Loucy (cell line): ENCODE measurements at regions not wholly inside any gene's neighbourhood (a gene's known extent, or its start where the extent isn't known, plus 50 kb on each side); places are given as distances from the start of the nearest gene placed in this dataset.
A peak's percentile ranks its signal among the peaks of the same experiment; 100 is the strongest.

Experiments used
- H2AFZ ChIP-seq: fragments of 200-600 bp; sonication (generic); 2 replicates; pipeline ENCODE4 v1.6.0; 2016; ENCODE audit warnings: antibody characterized with exemption, mild to moderate bottlenecking, low read length, moderate library complexity
- H3F3A ChIP-seq: fragments of 200-600 bp; 2 replicates; pipeline ENCODE4 v1.6.0; 2016; ENCODE audit warnings: antibody characterized with exemption, low read depth, mild to moderate bottlenecking
- H3K27me3 ChIP-seq: fragments of 200-600 bp; sonication (generic); 2 replicates; pipeline ENCODE4 v1.6.1; 2014; ENCODE audit warnings: low read length, mild to moderate bottlenecking; ENCODE audit not compliant: insufficient read depth, poor library complexity, severe bottlenecking
- H3K36me3 ChIP-seq: fragments of 200-600 bp; sonication (generic); 2 replicates; pipeline ENCODE4 v1.6.1; 2016; ENCODE audit warnings: low read length; ENCODE audit not compliant: insufficient read depth
- H3K4me1 ChIP-seq: fragments of 200-600 bp; sonication (generic); 2 replicates; pipeline ENCODE4 v1.5.1; 2014; ENCODE audit warnings: low read length, mild to moderate bottlenecking; ENCODE audit not compliant: insufficient read depth, poor library complexity, severe bottlenecking
- H3K4me2 ChIP-seq: fragments of 200-600 bp; sonication (generic); 2 replicates; pipeline ENCODE4 v1.6.0; 2014; ENCODE audit warnings: antibody characterized with exemption, low read length, low read depth, mild to moderate bottlenecking; ENCODE audit not compliant: poor library complexity, severe bottlenecking
- H3K4me3 ChIP-seq: fragments of 200-600 bp; sonication (generic); 2 replicates; pipeline ENCODE4 v1.5.1; 2014; ENCODE audit warnings: low read length, mild to moderate bottlenecking, mixed read lengths; ENCODE audit not compliant: poor library complexity, severe bottlenecking
- H3K79me2 ChIP-seq: fragments of 200-600 bp; sonication (generic); 2 replicates; pipeline ENCODE4 v1.6.1; 2014; ENCODE audit warnings: low read length; ENCODE audit not compliant: insufficient read depth
- H3K9ac ChIP-seq: fragments of 200-600 bp; sonication (generic); 2 replicates; pipeline ENCODE4 v1.6.0; 2014; ENCODE audit warnings: mild to moderate bottlenecking, low read depth, low read length, moderate library complexity; ENCODE audit not compliant: poor library complexity, severe bottlenecking
- H3K9me2 ChIP-seq: fragments of 200-600 bp; sonication (generic); replicated peaks from 2 replicates; pipeline ENCODE4 v1.6.1; 2016; ENCODE audit warnings: low read depth, low read length, mixed read lengths
- H3K9me3 ChIP-seq: fragments of 200-600 bp; sonication (generic); 2 replicates; pipeline ENCODE4 v1.6.1; 2014; ENCODE audit warnings: mild to moderate bottlenecking, antibody characterized with exemption, low read length, low read depth; ENCODE audit not compliant: insufficient read depth
- H4K20me1 ChIP-seq: fragments of 200-600 bp; sonication (generic); 2 replicates; pipeline ENCODE4 v1.6.0; 2014; ENCODE audit warnings: antibody characterized with exemption, low read length, mild to moderate bottlenecking; ENCODE audit not compliant: insufficient read depth, poor library complexity, severe bottlenecking
- EZH2phosphoT487 ChIP-seq: fragments of 200-600 bp; IDR thresholded peaks from 2 replicates; pipeline ENCODE4 v1.6.1; 2018; ENCODE audit warnings: antibody characterized with exemption, mild to moderate bottlenecking, moderate library complexity, borderline replicate concordance
- TF ChIP-seq, protein P1 (sequence below): fragments of 200-600 bp; sonication (generic); conservative IDR thresholded peaks from 2 replicates; pipeline ENCODE4 v1.5.1; 2014; ENCODE audit warnings: mild to moderate bottlenecking, antibody characterized with exemption, low read length

DNA sequence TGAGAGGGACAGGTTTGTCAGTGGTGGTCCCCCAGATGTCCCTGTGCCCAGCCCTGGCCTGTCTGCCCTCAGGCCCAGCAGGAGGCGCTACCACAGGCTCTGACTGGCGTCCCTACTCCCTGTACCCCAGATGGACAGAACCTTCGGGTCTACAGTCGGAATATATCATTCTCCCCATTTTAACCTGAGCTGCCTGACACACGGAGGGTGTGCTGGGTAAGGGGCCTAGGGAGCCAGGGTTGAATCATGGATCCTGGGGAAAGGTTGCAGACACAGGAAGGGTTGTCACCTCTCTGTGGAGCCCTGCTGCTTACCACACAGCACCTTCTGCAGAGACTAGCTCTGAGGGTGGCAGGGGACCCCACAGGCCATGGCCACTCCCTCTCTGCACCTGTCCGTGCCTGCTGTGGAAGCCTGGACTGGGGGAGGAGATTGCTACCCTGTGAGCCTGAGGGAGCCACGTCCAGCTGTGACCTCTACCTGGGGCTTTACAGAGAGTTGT is 162.2 kb upstream of the ZNF267 start:
- Histone ChIP-seq H3K4me3 (no peak overlapping the region), H2AFZ (no peak overlapping the region), H3K9me3 (no peaks in the 10 kb centered on the region), H3F3A (peaks cover 3% of the 10 kb centered on the region; the same call in 1 of the 2 replicates), H3K9ac (no peak overlapping the region), H4K20me1 (peaks cover 16% of the 10 kb centered on the region), H3K36me3 (peaks cover 10% of the 10 kb centered on the region; the same call in 1 of the 2 replicates), H3K79me2 (peaks cover 32% of the 10 kb centered on the region), H3K27me3 (no peaks in the 10 kb centered on the region), H3K4me1 (peaks cover 42% of the 10 kb centered on the region), H3K4me2 (no peak overlapping the region), H3K9me2 (no peaks in the 10 kb centered on the region)
- TF ChIP-seq, protein P1, sequence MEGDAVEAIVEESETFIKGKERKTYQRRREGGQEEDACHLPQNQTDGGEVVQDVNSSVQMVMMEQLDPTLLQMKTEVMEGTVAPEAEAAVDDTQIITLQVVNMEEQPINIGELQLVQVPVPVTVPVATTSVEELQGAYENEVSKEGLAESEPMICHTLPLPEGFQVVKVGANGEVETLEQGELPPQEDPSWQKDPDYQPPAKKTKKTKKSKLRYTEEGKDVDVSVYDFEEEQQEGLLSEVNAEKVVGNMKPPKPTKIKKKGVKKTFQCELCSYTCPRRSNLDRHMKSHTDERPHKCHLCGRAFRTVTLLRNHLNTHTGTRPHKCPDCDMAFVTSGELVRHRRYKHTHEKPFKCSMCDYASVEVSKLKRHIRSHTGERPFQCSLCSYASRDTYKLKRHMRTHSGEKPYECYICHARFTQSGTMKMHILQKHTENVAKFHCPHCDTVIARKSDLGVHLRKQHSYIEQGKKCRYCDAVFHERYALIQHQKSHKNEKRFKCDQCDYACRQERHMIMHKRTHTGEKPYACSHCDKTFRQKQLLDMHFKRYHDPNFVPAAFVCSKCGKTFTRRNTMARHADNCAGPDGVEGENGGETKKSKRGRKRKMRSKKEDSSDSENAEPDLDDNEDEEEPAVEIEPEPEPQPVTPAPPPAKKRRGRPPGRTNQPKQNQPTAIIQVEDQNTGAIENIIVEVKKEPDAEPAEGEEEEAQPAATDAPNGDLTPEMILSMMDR = peak; percentile 49
- TF ChIP-seq EZH2phosphoT487 = no peak

DNA sequence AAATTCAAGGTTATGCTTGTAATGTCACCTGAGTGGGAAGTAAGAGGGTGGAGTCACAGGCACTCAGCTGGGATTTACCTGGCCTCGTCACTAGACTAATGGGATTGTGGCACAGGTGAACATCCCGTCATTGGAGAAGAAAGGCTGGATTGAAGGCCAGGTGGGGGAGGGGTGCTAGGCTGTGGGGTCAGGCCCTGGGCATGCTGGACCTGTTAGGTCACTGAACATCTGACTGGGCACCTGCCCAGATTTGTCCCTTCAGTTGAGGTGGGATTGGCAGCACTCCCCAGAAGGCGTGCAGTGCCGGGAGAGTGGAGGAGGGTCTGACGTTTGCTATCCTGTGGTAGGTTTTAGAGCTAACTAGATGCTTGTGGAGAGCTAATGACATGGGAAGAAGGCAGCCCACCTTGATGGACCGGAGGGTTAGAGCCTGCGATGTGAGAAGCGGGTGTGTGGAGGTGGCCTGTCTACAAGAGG is 161.5 kb upstream of the ZNF267 start:
- Histone ChIP-seq H3K9ac (no peak overlapping the region), H3K4me2 (no peak overlapping the region), H3K79me2 (peaks cover 34% of the 10 kb centered on the region), H3K4me3 (no peak overlapping the region), H4K20me1 (peaks cover 16% of the 10 kb centered on the region), H3K4me1 (peaks cover 43% of the 10 kb centered on the region), H2AFZ (no peak overlapping the region), H3K9me2 (no peaks in the 10 kb centered on the region), H3K27me3 (no peaks in the 10 kb centered on the region), H3K9me3 (no peaks in the 10 kb centered on the region), H3K36me3 (peaks cover 2% of the 10 kb centered on the region; the same call in 1 of the 2 replicates), H3F3A (peaks cover 3% of the 10 kb centered on the region; the same call in 1 of the 2 replicates)
- TF ChIP-seq, protein P1 = no peak
- no peak for TF ChIP-seq EZH2phosphoT487

DNA sequence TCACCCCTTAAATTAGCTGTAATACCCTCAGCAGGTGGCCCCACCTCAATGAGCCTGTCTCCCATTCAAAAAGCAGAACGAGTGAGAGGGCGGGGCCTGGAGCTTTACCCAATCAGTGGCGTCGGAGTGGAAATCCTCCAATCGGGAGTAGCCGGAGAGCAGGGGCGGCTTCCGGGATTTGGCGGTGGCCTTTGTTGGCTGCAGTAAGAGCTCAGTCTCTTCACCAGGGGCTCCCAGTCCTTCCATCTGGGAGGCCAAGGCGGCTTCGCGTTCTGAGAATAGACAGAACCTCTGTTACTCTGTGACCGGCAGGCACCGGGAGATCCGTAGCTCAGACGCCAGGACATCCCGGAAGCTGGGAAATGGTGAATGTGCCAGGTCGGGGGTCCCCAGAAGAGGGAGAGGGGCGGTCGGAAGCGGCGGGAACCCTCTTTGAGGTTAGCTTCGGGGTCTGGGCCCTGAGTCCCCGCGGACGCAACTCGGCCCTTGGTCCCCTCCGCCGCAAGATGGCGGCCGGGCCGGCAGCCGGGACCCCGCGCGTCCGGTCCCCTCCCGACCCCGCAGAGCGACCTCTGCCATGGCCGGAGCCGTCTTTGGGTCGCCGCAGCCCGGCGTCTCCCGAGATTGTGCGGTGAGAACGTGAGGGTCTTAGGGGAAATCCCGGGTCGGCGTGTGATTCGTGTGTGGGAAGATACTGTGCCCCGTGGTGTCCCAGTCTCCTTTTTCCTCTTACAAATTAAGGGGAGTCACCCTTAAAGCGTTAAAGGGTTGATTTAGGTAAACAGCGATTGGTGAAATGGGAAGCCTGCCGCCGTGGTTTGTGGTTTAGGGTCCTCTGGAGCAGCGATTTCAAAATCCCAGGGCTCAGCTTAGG is 160.3 kb upstream of the ZNF267 start:
- Histone ChIP-seq H4K20me1 (peaks cover 16% of the 10 kb centered on the region), H2AFZ (peak overlapping the region; percentile 88), H3K4me1 (peaks cover 45% of the 10 kb centered on the region), H3K9ac (peak overlapping the region; percentile 93), H3K79me2 (peaks cover 34% of the 10 kb centered on the region), H3K4me3 (peak overlapping the region; percentile 86), H3K9me2 (no peaks in the 10 kb centered on the region), H3K9me3 (no peaks in the 10 kb centered on the region), H3K27me3 (no peaks in the 10 kb centered on the region), H3K36me3 (no peaks in the 10 kb centered on the region), H3F3A (peaks cover 3% of the 10 kb centered on the region; the same call in 1 of the 2 replicates), H3K4me2 (peak overlapping the region; percentile 94)
- TF ChIP-seq, protein P1 = no peak
- no peak for TF ChIP-seq EZH2phosphoT487
